Upper lobe of right lung (tissue), 1 donor: ENCODE measurements at regions not wholly inside any gene's neighbourhood (a gene's known extent, or its start where the extent isn't known, plus 50 kb on each side); places are given as distances from the start of the nearest gene placed in this dataset.
"Not testable (repeated sequence)": the region's sequence is repeated elsewhere in the genome, so short reads cannot be mapped to it uniquely, and the experiment has no call there.

Experiments
- ATAC-seq: fragments of 200-7000 bp; cut with Tn5 transposase; one replicate; pipeline ENCODE4 v1.9.1; 2020; ENCODE audit warnings: mild to moderate bottlenecking, moderate library complexity
- DNase-seq: peaks from one replicate; pipeline ENCODE4 v3.0.0-alpha.2; 2020
- H3K27ac ChIP-seq: fragments of 200-600 bp; one replicate; pipeline ENCODE4 v1.8.0; 2022
- H3K27me3 ChIP-seq: fragments of 200-600 bp; one replicate; pipeline ENCODE4 v1.8.0; 2022; ENCODE audit warnings: mild to moderate bottlenecking
- H3K36me3 ChIP-seq: fragments of 200-600 bp; one replicate; pipeline ENCODE4 v1.8.0; 2022
- H3K4me1 ChIP-seq: fragments of 200-600 bp; one replicate; pipeline ENCODE4 v1.8.0; 2022
- H3K4me3 ChIP-seq: fragments of 200-600 bp; one replicate; pipeline ENCODE4 v1.8.0; 2022; ENCODE audit warnings: mild to moderate bottlenecking
- H3K9me3 ChIP-seq: fragments of 200-600 bp; one replicate; pipeline ENCODE4 v1.8.0; 2022
- intact Hi-C: fragments of 100-400 bp; cut with DNase I; formaldehyde crosslinking; loops from one replicate; pipeline ENCODE4 v1.11.0; 2022
- TF ChIP-seq, protein P1 (sequence below): fragments of 200-600 bp; IDR thresholded peaks from one replicate; pipeline ENCODE4 v1.8.0; 2022; ENCODE audit warnings: antibody characterized with exemption
- donor health status: DM: no; HTN: yes; CAD: no; lungs with severe emphysema.

DNA sequence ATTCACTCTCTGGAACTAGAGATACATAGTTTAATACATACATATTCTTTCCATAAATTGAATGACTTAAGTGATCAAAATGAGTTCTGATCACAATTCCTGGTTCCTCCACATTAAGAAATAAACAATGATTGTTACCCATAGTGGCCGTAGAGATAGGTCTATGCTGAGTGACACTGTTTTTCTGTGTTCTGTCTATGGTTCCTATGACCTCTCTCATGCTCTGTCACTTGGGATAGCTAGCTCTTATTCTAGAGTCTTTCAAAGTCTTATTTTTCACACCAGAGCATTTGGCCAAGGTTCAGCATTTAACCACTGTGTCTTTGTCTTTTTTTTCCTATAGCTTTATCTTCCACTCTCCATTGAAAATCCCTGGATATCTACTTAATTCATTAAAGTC lies 132.4 kb downstream of the GOLGA6L6 start:
- intact Hi-C loops: no loop called here
- no peaks in the 10 kb centered on the region for H3K4me1 ChIP-seq
- no peaks in the 10 kb centered on the region for H3K36me3 ChIP-seq
- H3K4me3 ChIP-seq: no peak overlapping the region
- H3K27ac ChIP-seq: no peak overlapping the region
- ATAC-seq (peak; percentile 55), DNase-seq (no peak)
- H3K27me3 ChIP-seq: no peaks in the 10 kb centered on the region
- TF ChIP-seq, protein P1, sequence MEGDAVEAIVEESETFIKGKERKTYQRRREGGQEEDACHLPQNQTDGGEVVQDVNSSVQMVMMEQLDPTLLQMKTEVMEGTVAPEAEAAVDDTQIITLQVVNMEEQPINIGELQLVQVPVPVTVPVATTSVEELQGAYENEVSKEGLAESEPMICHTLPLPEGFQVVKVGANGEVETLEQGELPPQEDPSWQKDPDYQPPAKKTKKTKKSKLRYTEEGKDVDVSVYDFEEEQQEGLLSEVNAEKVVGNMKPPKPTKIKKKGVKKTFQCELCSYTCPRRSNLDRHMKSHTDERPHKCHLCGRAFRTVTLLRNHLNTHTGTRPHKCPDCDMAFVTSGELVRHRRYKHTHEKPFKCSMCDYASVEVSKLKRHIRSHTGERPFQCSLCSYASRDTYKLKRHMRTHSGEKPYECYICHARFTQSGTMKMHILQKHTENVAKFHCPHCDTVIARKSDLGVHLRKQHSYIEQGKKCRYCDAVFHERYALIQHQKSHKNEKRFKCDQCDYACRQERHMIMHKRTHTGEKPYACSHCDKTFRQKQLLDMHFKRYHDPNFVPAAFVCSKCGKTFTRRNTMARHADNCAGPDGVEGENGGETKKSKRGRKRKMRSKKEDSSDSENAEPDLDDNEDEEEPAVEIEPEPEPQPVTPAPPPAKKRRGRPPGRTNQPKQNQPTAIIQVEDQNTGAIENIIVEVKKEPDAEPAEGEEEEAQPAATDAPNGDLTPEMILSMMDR: no peak
- H3K9me3 ChIP-seq: peaks cover 11% of the 10 kb centered on the region

DNA sequence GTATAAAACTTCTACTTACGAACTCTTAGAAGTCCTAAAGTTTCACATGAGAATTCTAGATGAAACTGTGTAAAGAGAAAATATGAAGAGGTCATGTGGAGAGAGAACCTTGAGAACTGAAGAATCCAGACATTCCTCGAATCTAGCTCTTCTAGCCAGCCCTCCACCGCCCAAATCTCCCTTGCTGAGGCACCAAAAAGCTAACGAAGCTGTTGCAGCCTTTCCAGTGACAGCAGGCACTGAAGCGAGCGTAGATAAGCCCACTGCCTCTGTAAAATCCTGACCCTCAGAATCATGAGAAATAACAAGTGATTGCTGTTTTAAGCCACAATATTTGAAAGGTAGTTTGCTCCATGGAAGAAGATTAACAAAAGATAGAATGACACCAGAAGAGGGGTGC lies 134.0 kb downstream of the GOLGA6L6 start:
- DNase-seq (no peak), ATAC-seq (peak; percentile 17)

DNA sequence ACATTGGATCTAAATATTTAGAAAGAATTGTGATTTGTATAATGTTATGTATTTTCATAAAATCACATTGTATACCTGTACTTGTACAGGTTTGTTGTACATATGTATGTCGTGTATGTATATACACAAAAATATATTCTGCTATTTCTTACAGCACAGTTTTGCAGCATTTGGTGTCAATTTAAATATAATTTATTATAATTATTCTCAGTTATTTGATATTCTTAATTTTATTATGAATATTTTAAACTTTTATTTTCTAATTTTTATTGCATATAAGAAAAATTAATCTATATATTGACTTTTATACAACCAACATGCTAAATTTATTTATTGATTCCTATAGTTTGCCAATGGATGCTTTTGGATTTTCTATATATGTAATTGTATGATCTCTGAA lies 137.0 kb downstream of the GOLGA6L6 start:
- H3K4me3 ChIP-seq, H3K27me3 ChIP-seq, H3K4me1 ChIP-seq, H3K36me3 ChIP-seq, H3K27ac ChIP-seq, ATAC-seq, intact Hi-C loops, DNase-seq: not testable (repeated sequence)
- peaks cover 11% of the 10 kb centered on the region for H3K9me3 ChIP-seq

More for the DNA sequence above, 134.0 kb downstream of the GOLGA6L6 start:
- H3K4me3 ChIP-seq: no peak overlapping the region
- no peak overlapping the region for H3K27ac ChIP-seq
- no peaks in the 10 kb centered on the region for H3K4me1 ChIP-seq
- peaks cover 11% of the 10 kb centered on the region for H3K9me3 ChIP-seq
- intact Hi-C loops: no loop called here
- no peaks in the 10 kb centered on the region for H3K27me3 ChIP-seq
- TF ChIP-seq, protein P1: no peak
- H3K36me3 ChIP-seq: no peaks in the 10 kb centered on the region

DNA sequence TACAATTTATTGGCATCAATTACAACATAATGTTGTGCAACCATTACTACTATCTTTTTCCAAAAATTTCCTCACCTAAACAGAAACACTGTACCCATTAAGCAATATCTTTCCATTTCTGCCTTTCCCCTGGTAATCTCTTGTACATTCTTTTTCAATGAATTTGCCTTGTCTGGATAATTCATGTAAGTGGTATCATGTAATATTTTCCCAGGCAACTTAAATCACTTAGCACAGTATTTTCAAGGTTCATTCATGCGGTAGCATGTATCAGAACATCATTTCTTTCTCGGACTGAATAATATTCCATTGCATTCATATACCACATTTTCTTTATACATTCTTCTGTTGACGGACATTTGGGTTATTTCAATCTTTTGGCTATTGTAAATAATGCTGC lies 139.0 kb downstream of the GOLGA6L6 start:
- H3K9me3 ChIP-seq: peaks cover 11% of the 10 kb centered on the region
- H3K36me3 ChIP-seq, H3K27me3 ChIP-seq, ATAC-seq, H3K4me1 ChIP-seq, intact Hi-C loops, H3K4me3 ChIP-seq, DNase-seq, H3K27ac ChIP-seq: not testable (repeated sequence)

DNA sequence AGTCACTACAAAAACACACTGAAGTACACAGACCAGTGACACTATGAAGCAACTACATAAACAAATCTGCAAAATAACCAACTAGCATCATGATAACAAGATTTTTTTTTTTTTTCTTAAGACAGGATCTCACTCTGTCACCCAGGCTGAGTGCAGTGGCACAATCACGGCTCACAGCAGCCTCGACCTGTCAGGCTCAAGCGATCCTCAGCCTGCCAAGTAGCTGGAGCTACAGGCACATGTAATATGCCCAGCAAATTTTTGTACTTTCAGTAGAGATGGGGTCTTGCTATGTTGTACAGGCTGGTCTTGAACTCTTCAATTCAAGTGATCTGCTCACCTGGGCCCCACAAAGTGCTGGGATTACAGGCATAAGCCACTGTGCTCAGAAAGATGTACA lies 140.5 kb downstream of the GOLGA6L6 start:
- H3K4me3 ChIP-seq, H3K4me1 ChIP-seq, DNase-seq, H3K27ac ChIP-seq, H3K27me3 ChIP-seq, H3K36me3 ChIP-seq, intact Hi-C loops: not testable (repeated sequence)
- ATAC-seq: peak; percentile 31
- peaks cover 11% of the 10 kb centered on the region for H3K9me3 ChIP-seq

DNA sequence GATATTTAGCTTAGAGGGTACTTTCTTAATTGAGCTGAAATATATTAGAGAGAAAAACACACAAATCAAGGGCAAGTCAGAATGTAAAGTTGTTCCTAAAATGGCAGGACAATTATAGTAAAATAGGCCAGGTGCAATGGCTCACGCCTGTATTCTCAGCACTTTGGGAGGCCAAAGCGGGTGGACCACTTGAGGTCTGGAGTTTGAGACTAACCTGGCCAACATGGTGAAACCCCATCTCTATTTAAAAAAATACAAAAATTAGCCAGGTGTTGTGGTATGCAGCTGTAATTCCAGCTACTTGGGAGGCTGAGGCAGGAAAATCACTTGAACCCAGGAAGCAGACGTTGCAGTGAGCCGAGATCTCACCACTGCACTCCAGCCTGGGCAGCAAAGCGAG lies 142.9 kb downstream of the GOLGA6L6 start:
- H3K4me1 ChIP-seq, H3K36me3 ChIP-seq, H3K27me3 ChIP-seq, intact Hi-C loops, H3K9me3 ChIP-seq, DNase-seq, H3K4me3 ChIP-seq, ATAC-seq, H3K27ac ChIP-seq: not testable (repeated sequence)

DNA sequence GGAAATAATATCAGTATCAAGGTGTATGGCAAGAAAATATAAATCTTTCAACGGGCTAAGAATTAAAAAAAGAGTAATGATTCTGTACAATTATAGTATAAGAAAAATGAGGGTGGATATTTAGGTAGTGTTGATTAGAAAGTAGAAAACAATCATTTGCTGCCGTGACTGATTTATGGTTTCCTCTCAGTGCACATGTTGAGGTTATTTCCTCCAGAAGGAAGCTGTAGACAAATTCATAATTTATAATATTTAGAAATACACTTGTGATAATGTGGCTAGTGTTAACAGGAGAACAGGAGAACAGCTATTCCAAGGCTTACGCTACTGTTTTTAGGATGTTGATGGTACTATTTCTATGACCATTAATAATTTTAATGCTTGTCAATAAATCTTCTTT lies 153.4 kb downstream of the GOLGA6L6 start:
- H3K4me1 ChIP-seq, intact Hi-C loops, H3K4me3 ChIP-seq, DNase-seq, H3K9me3 ChIP-seq, H3K27ac ChIP-seq, H3K27me3 ChIP-seq, ATAC-seq, H3K36me3 ChIP-seq: not testable (repeated sequence)

DNA sequence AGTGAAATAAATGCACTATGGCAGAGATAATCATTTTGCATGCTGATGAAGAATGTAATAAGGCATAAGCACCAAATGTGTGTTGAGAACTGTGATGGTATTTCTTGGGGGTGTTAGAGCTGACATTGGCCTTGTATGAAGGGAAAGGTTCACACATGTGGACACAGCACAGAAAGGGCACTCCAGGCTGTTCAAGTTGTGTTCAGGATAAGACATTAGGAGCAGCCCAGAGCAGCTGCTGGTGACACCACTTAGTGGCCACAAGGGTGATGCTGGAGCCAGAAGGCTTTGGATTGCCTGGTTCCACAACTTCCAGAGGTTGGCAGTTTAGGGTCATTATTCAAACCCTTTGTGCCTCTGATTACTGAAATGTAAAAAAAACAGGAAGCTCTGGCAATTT lies 155.4 kb downstream of the GOLGA6L6 start:
- TF ChIP-seq, protein P1: no peak
- Histone ChIP-seq H3K9me3 (no peaks in the 10 kb centered on the region), H3K36me3 (no peaks in the 10 kb centered on the region), H3K27me3 (no peaks in the 10 kb centered on the region), H3K27ac (no peak overlapping the region), H3K4me1 (no peaks in the 10 kb centered on the region), H3K4me3 (no peak overlapping the region)
- no peak for DNase-seq
- peak; percentile 47 for ATAC-seq
- intact Hi-C loops: no loop called here

DNA sequence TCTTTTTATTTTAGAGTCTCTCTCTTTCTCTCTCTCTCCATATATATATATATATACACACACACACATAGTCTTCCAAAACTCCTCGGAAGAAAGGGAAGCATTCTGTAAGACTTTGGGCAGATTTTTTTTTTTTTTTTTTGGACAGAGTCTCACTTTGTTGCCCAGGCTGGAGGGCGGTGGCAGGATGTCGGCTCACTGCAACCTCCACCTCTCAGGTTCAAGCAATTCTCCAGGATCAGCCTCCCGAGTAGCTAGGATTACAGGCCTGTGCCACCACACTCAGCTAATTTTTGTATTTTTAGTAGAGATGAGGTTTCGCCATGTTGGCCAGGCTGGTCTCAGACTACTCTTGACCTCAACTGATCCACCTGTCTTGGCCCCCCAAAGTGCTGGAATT lies 161.4 kb downstream of the GOLGA6L6 start:
- H3K4me3 ChIP-seq, H3K4me1 ChIP-seq, intact Hi-C loops, ATAC-seq, H3K9me3 ChIP-seq, H3K27ac ChIP-seq, DNase-seq, H3K36me3 ChIP-seq, H3K27me3 ChIP-seq: not testable (repeated sequence)
